ENCODE measurements at regions not wholly inside any gene's neighbourhood (a gene's known extent, or its start where the extent isn't known, plus 50 kb on each side); places are given as distances from the start of the nearest gene placed in this dataset.

- no peaks in the 10 kb centered on the region for H3K79me2 ChIP-seq (ENCODE audit: insufficient read depth, low read length)
- no peak overlapping the region for H3K56ac ChIP-seq (ENCODE audit: insufficient read length, low read depth, low read length)
- H2BK120ac ChIP-seq (ENCODE audit: low read depth, low read length, poor library complexity, severe bottlenecking) = no peak overlapping the region
- H3K4me3 Mint-ChIP-seq = no peak overlapping the region
- no peak overlapping the region for H3K27ac ChIP-seq (ENCODE audit: insufficient read length, low read depth, low read length)
- no peak overlapping the region for H3K4me2 ChIP-seq (ENCODE audit: insufficient read depth, insufficient read length, low read length)
- no peak overlapping the region for H3K14ac ChIP-seq (ENCODE audit: insufficient read depth, low read length)
- peaks cover 2% of the 10 kb centered on the region; the same call in 1 of the 2 replicates for H3K4me1 ChIP-seq (ENCODE audit: insufficient read depth, low read length)
- H3K9me3 Mint-ChIP-seq = peaks cover 0 to 7% of the 10 kb centered on the region in 2 experiments; a peak in 4 of 5 replicates
- H3K9ac ChIP-seq (ENCODE audit: extremely low read depth, insufficient read length, low read length) = no peak overlapping the region
- H4K8ac ChIP-seq (replicated peaks; ENCODE audit: insufficient read length, low read depth, low read length) = no peak overlapping the region
- H3K27me3 ChIP-seq (ENCODE audit: insufficient read depth, low read length) = no peaks in the 10 kb centered on the region
- no peak overlapping the region for H3K27ac Mint-ChIP-seq
- H3K23me2 ChIP-seq (ENCODE audit: insufficient read length, low read depth, low read length, poor library complexity, severe bottlenecking) = no peaks in the 10 kb centered on the region
- no peaks in the 10 kb centered on the region for H4K20me1 ChIP-seq (ENCODE audit: control insufficient read depth, insufficient read depth, insufficient read length)
- H3K4ac ChIP-seq (ENCODE audit: low read depth, low read length) = no peak overlapping the region
- no peak for TF ChIP-seq CTCF (conservative IDR thresholded peaks at IDR 0.05)
- no CpG with 5 or more reads among the region's 2 CpGs for WGBS (ENCODE audit: extremely low coverage, insufficient read length, low lambda C conversion rate)
- H2BK15ac ChIP-seq (ENCODE audit: low read depth, low read length) = no peak overlapping the region
- H2AFZ ChIP-seq (ENCODE audit: low read length) = no peak overlapping the region
- no peak overlapping the region for H2BK12ac ChIP-seq (ENCODE audit: insufficient read length, low read depth, low read length)
- no peaks in the 10 kb centered on the region for H3K9me3 ChIP-seq (ENCODE audit: control insufficient read depth, low read depth, low read length)
- H2AK5ac ChIP-seq (ENCODE audit: insufficient read length, low read length) = no peak overlapping the region
- no peak overlapping the region for H4K5ac ChIP-seq (ENCODE audit: insufficient read length, low read depth, low read length)
- DNase-seq = no peak
- H3K79me1 ChIP-seq (ENCODE audit: insufficient read depth, low read depth, low read length, poor library complexity, severe bottlenecking) = no peaks in the 10 kb centered on the region
- H3K18ac ChIP-seq (ENCODE audit: insufficient read length, low read depth, low read length) = no peak overlapping the region
- H2BK20ac ChIP-seq (ENCODE audit: low read depth, low read length, poor library complexity, severe bottlenecking) = no peak overlapping the region
- H4K91ac ChIP-seq (ENCODE audit: insufficient read length, low read depth, low read length) = no peak overlapping the region
- peaks cover 6 to 9% of the 10 kb centered on the region in 2 experiments; a peak in 3 of 4 replicates for H3K4me1 Mint-ChIP-seq
- H3K36me3 Mint-ChIP-seq (ENCODE audit: insufficient read depth in 1 of 3, low read depth in 3 of 3) = peaks cover 0 to 7% (median 3%) of the 10 kb centered on the region in 3 experiments; a peak in 5 of 7 replicates
- no peak overlapping the region for H3T11ph ChIP-seq (ENCODE audit: low read length)
- H3K23ac ChIP-seq (ENCODE audit: insufficient read length, low read depth, low read length) = no peak overlapping the region
- no peak overlapping the region for H2BK5ac ChIP-seq (ENCODE audit: insufficient read length, low read length)
- H3K27me3 Mint-ChIP-seq (ENCODE audit: low read depth) = no peaks in the 10 kb centered on the region
These were observed 816.1 kb downstream of the TLE4 start for GRCh38 chr9:80387828-80388227.

Measured in H9 (cell line).